ENCODE measurements at regions not wholly inside any gene's neighbourhood (a gene's known extent, or its start where the extent isn't known, plus 50 kb on each side); places are given as distances from the start of the nearest gene placed in this dataset.

- no peak for TF ChIP-seq FOXM1 (IDR thresholded peaks at IDR 0.05; ENCODE audit: borderline replicate concordance, low read depth)
- TF ChIP-seq NFIC (IDR thresholded peaks at IDR 0.05) = no peak
- no peak for TF ChIP-seq USF1 (IDR thresholded peaks at IDR 0.05)
- no peak for TF ChIP-seq EP300 (IDR thresholded peaks at IDR 0.05; ENCODE audit: borderline replicate concordance)
- no peak for TF ChIP-seq TCF12 (IDR thresholded peaks at IDR 0.05; ENCODE audit: low read depth)
Measured at GRCh38 chr16:5776876-5777275, 679.3 kb upstream of the EEF2KMT start.

- no peak for TF ChIP-seq EGR1 (IDR thresholded peaks at IDR 0.05)
- no peak for TF ChIP-seq REST (IDR thresholded peaks at IDR 0.05; ENCODE audit: low read depth)
Measured at GRCh38 chr16:5775916-5776315, 678.3 kb upstream of the EEF2KMT start.

- TF ChIP-seq EGR1 (IDR thresholded peaks at IDR 0.05) (no peak), USF1 (IDR thresholded peaks at IDR 0.05) (no peak), EP300 (IDR thresholded peaks at IDR 0.05; ENCODE audit: borderline replicate concordance) (no peak), YY1 (IDR thresholded peaks at IDR 0.05; ENCODE audit: low read depth) (no peak), CREB1 (IDR thresholded peaks at IDR 0.05; ENCODE audit: low read depth) (no peak), RAD21 (IDR thresholded peaks at IDR 0.05; ENCODE audit: low read depth) (no peak), REST (IDR thresholded peaks at IDR 0.05; ENCODE audit: low read depth) (no peak), CEBPB (IDR thresholded peaks at IDR 0.05) (no peak), TEAD4 (IDR thresholded peaks at IDR 0.05) (no peak), NFIC (IDR thresholded peaks at IDR 0.05) (no peak), TAF1 (IDR thresholded peaks at IDR 0.05; ENCODE audit: low read depth) (no peak), FOXM1 (IDR thresholded peaks at IDR 0.05; ENCODE audit: borderline replicate concordance, low read depth) (no peak), TCF12 (IDR thresholded peaks at IDR 0.05; ENCODE audit: low read depth) (no peak), ZBTB7A (IDR thresholded peaks at IDR 0.05; ENCODE audit: low read depth) (no peak), MAX (IDR thresholded peaks at IDR 0.05) (no peak)
Measured at GRCh38 chr16:5770118-5770517, 672.5 kb upstream of the EEF2KMT start.

- TF ChIP-seq TCF12 (IDR thresholded peaks at IDR 0.05; ENCODE audit: low read depth) = no peak
- TF ChIP-seq NFIC (IDR thresholded peaks at IDR 0.05) = no peak
- TF ChIP-seq USF1 (IDR thresholded peaks at IDR 0.05) = no peak
- TF ChIP-seq EGR1 (IDR thresholded peaks at IDR 0.05) = no peak
Measured at GRCh38 chr16:5769513-5769912, 671.9 kb upstream of the EEF2KMT start.

GRCh38 chr16:5768445-5768844, 670.9 kb upstream of the EEF2KMT start:
- no peak for TF ChIP-seq FOXM1 (IDR thresholded peaks at IDR 0.05; ENCODE audit: borderline replicate concordance, low read depth)

- no peak for TF ChIP-seq REST (IDR thresholded peaks at IDR 0.05; ENCODE audit: low read depth)
- TF ChIP-seq YY1 (IDR thresholded peaks at IDR 0.05; ENCODE audit: low read depth) = no peak
- TF ChIP-seq TCF12 (IDR thresholded peaks at IDR 0.05; ENCODE audit: low read depth) = no peak
- TF ChIP-seq CREB1 (IDR thresholded peaks at IDR 0.05; ENCODE audit: low read depth) = no peak
- no peak for TF ChIP-seq MAX (IDR thresholded peaks at IDR 0.05)
- no peak for TF ChIP-seq NFIC (IDR thresholded peaks at IDR 0.05)
- no peak for TF ChIP-seq RAD21 (IDR thresholded peaks at IDR 0.05; ENCODE audit: low read depth)
- TF ChIP-seq TAF1 (IDR thresholded peaks at IDR 0.05; ENCODE audit: low read depth) = no peak
- no peak for TF ChIP-seq TEAD4 (IDR thresholded peaks at IDR 0.05)
- TF ChIP-seq ZBTB7A (IDR thresholded peaks at IDR 0.05; ENCODE audit: low read depth) = no peak
Measured at GRCh38 chr16:5763176-5763575, 665.6 kb upstream of the EEF2KMT start.

Measured in Ishikawa (cell line).